Breast epithelium (tissue), 3 donors: ENCODE measurements at regions not wholly inside any gene's neighbourhood (a gene's known extent, or its start where the extent isn't known, plus 50 kb on each side); places are given as distances from the start of the nearest gene placed in this dataset.

ENCODE experiments used
- POLR2A ChIP-seq: fragments of 450-650 bp; IDR thresholded peaks from one replicate; pipeline ENCODE4 v1.6.1; 2016; ENCODE audit warnings: antibody characterized with exemption, mild to moderate bottlenecking, moderate library complexity
- POLR2AphosphoS5 ChIP-seq, 3 donors: sonication (generic); formaldehyde crosslinking; IDR thresholded peaks; one replicate each; pipeline ENCODE4 v1.6.1; 2017; ENCODE audit warnings: antibody characterized with exemption in 3 of 3
- TF ChIP-seq, protein P1 (sequence below), 3 donors: fragments of 450-650 bp; IDR thresholded peaks; one replicate each; pipeline ENCODE4 v1.5.1; 2016 to 2017; ENCODE audit warnings: antibody characterized with exemption in 3 of 3, mild to moderate bottlenecking in 3 of 3, moderate library complexity in 3 of 3

GRCh38 chr10:15428681-15429080 is 57.6 kb upstream of the FAM171A1 start:
- TF ChIP-seq, protein P1, sequence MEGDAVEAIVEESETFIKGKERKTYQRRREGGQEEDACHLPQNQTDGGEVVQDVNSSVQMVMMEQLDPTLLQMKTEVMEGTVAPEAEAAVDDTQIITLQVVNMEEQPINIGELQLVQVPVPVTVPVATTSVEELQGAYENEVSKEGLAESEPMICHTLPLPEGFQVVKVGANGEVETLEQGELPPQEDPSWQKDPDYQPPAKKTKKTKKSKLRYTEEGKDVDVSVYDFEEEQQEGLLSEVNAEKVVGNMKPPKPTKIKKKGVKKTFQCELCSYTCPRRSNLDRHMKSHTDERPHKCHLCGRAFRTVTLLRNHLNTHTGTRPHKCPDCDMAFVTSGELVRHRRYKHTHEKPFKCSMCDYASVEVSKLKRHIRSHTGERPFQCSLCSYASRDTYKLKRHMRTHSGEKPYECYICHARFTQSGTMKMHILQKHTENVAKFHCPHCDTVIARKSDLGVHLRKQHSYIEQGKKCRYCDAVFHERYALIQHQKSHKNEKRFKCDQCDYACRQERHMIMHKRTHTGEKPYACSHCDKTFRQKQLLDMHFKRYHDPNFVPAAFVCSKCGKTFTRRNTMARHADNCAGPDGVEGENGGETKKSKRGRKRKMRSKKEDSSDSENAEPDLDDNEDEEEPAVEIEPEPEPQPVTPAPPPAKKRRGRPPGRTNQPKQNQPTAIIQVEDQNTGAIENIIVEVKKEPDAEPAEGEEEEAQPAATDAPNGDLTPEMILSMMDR (IDR thresholded peaks at IDR 0.05) = no peak
- TF ChIP-seq POLR2A (no peak), POLR2AphosphoS5 (IDR thresholded peaks at IDR 0.05) (no peak)
